OCI-M2 (cell line): ENCODE measurements at regions not wholly inside any gene's neighbourhood (a gene's known extent, or its start where the extent isn't known, plus 50 kb on each side); places are given as distances from the start of the nearest gene placed in this dataset.
"Not testable (repeated sequence)": the region's sequence is repeated elsewhere in the genome, so short reads cannot be mapped to it uniquely, and the experiment has no call there.

Experiments
- DNase-seq: peaks from one replicate; lab custom pipeline; 2025; ENCODE audit not compliant: unreplicated experiment; lab: John Stamatoyannopoulos, UW

- DNase-seq: no peak
Observed at GRCh38 chr2:22444281-22444680, 940.7 kb upstream of the KLHL29 start.

GRCh38 chr2:22449696-22450095, 935.3 kb upstream of the KLHL29 start:
- DNase-seq: no peak

GRCh38 chr2:22450831-22451230, 934.1 kb upstream of the KLHL29 start:
- no peak for DNase-seq

- DNase-seq: no peak
Observed at GRCh38 chr2:22454826-22455485, 930.0 kb upstream of the KLHL29 start.

- no peak for DNase-seq
Observed at GRCh38 chr2:22458440-22458839, 926.5 kb upstream of the KLHL29 start.

GRCh38 chr2:22475103-22475502, 909.9 kb upstream of the KLHL29 start:
- not testable (repeated sequence) for DNase-seq

- no peak for DNase-seq
Observed at GRCh38 chr2:22478329-22478728, 906.6 kb upstream of the KLHL29 start.

- no peak for DNase-seq
Observed at GRCh38 chr2:22481486-22482259, 903.3 kb upstream of the KLHL29 start.

- DNase-seq: no peak
Observed at GRCh38 chr2:22483036-22483435, 901.9 kb upstream of the KLHL29 start.

GRCh38 chr2:22485486-22485885, 899.5 kb upstream of the KLHL29 start:
- DNase-seq: no peak

- no peak for DNase-seq
Observed at GRCh38 chr2:22486343-22486742, 898.6 kb upstream of the KLHL29 start.

- no peak for DNase-seq
Observed at GRCh38 chr2:22487036-22487435, 897.9 kb upstream of the KLHL29 start.

GRCh38 chr2:22487541-22487940, 897.4 kb upstream of the KLHL29 start:
- DNase-seq: no peak

GRCh38 chr2:22491442-22491841, 893.5 kb upstream of the KLHL29 start:
- DNase-seq: no peak

GRCh38 chr2:22494156-22494555, 890.8 kb upstream of the KLHL29 start:
- no peak for DNase-seq

GRCh38 chr2:22497064-22497463, 887.9 kb upstream of the KLHL29 start:
- no peak for DNase-seq

- DNase-seq: no peak
Observed at GRCh38 chr2:22497789-22498188, 887.2 kb upstream of the KLHL29 start.

GRCh38 chr2:22499082-22499839, 885.7 kb upstream of the KLHL29 start:
- DNase-seq: no peak

- no peak for DNase-seq
Observed at GRCh38 chr2:22500555-22500935, 884.4 kb upstream of the KLHL29 start.

GRCh38 chr2:22501851-22502250, 883.1 kb upstream of the KLHL29 start:
- DNase-seq: no peak

- DNase-seq: no peak
Observed at GRCh38 chr2:22513563-22513962, 871.4 kb upstream of the KLHL29 start.

- no peak for DNase-seq
Observed at GRCh38 chr2:22517141-22517540, 867.8 kb upstream of the KLHL29 start.
